H54 (cell line): ENCODE measurements at regions not wholly inside any gene's neighbourhood (a gene's known extent, or its start where the extent isn't known, plus 50 kb on each side); places are given as distances from the start of the nearest gene placed in this dataset.

ENCODE experiments used
- DNase-seq: peaks from one replicate; pipeline ENCODE4 v3.0.0; 2011; ENCODE audit warnings: low spot score, mixed read lengths; ENCODE audit not compliant: insufficient read length
- FAIRE-seq: peaks from 3 replicates; lab custom pipeline; 2011; peaks lifted over from hg19 to GRCh38; lab: Jason Lieb, UNC
- POLR2A ChIP-seq: IDR thresholded peaks from 2 replicates; pipeline ENCODE4 v1.6.1; 2011; ENCODE audit warnings: low read depth, mild to moderate bottlenecking, low read length

- DNase-seq (no peak), FAIRE-seq (no peak)
- no peak for TF ChIP-seq POLR2A
Measured at GRCh38 chr15:69712991-69713390, 260.4 kb downstream of the RPLP1 start.

GRCh38 chr15:69713726-69714559, 261.3 kb downstream of the RPLP1 start:
- FAIRE-seq (no peak), DNase-seq (no peak)
- no peak for TF ChIP-seq POLR2A

GRCh38 chr15:69715210-69715609, 262.6 kb downstream of the RPLP1 start:
- TF ChIP-seq POLR2A = no peak
- DNase-seq (no peak), FAIRE-seq (no peak)

GRCh38 chr15:69718436-69718835, 265.8 kb downstream of the RPLP1 start:
- FAIRE-seq (no peak), DNase-seq (no peak)
- no peak for TF ChIP-seq POLR2A

GRCh38 chr15:69718916-69719315, 266.3 kb downstream of the RPLP1 start:
- no peak for TF ChIP-seq POLR2A
- no peak for DNase-seq
- no peak for FAIRE-seq

GRCh38 chr15:69719527-69720240, 267.1 kb downstream of the RPLP1 start:
- TF ChIP-seq POLR2A = no peak
- DNase-seq (no peak), FAIRE-seq (no peak)

- no peak for TF ChIP-seq POLR2A
- FAIRE-seq = no peak
- no peak for DNase-seq
Measured at GRCh38 chr15:69720536-69720935, 267.9 kb downstream of the RPLP1 start.

- no peak for DNase-seq
- no peak for FAIRE-seq
- TF ChIP-seq POLR2A = no peak
Measured at GRCh38 chr15:69722924-69723323, 270.3 kb downstream of the RPLP1 start.

GRCh38 chr15:69723404-69724096, 270.9 kb downstream of the RPLP1 start:
- TF ChIP-seq POLR2A = no peak
- no peak for FAIRE-seq
- DNase-seq = no peak

- FAIRE-seq (no peak), DNase-seq (no peak)
- no peak for TF ChIP-seq POLR2A
Measured at GRCh38 chr15:69724333-69724732, 271.7 kb downstream of the RPLP1 start.

GRCh38 chr15:69725275-69725674, 272.7 kb downstream of the RPLP1 start:
- DNase-seq (no peak), FAIRE-seq (no peak)
- TF ChIP-seq POLR2A = no peak

- DNase-seq (no peak), FAIRE-seq (no peak)
- TF ChIP-seq POLR2A = no peak
Measured at GRCh38 chr15:69725957-69726356, 273.3 kb downstream of the RPLP1 start.

GRCh38 chr15:69727121-69727924, 274.7 kb downstream of the RPLP1 start:
- no peak for FAIRE-seq
- DNase-seq = no peak
- no peak for TF ChIP-seq POLR2A
